ENCODE measurements at regions not wholly inside any gene's neighbourhood (a gene's known extent, or its start where the extent isn't known, plus 50 kb on each side); places are given as distances from the start of the nearest gene placed in this dataset.

GRCh38 chr13:60862036-60862435 lies 465.0 kb downstream of the TDRD3 start:
- TF ChIP-seq ZFP3 (CRISPR knock-in tag; IDR thresholded peaks at IDR 0.05): no peak
- TF ChIP-seq RARB (CRISPR knock-in tag; IDR thresholded peaks at IDR 0.05): no peak
- no peak for TF ChIP-seq ZNF8 (CRISPR knock-in tag; IDR thresholded peaks at IDR 0.05)
- TF ChIP-seq ESRRG (CRISPR knock-in tag; IDR thresholded peaks at IDR 0.05): no peak
- no peak for TF ChIP-seq TSHZ2 (CRISPR knock-in tag; IDR thresholded peaks at IDR 0.05)

Data from SK-N-SH treated with all-trans-retinoic acid at 6 μM for 48 hours (cell line).